Subcutaneous abdominal adipose tissue (tissue), 5 donors: ENCODE measurements at regions not wholly inside any gene's neighbourhood (a gene's known extent, or its start where the extent isn't known, plus 50 kb on each side); places are given as distances from the start of the nearest gene placed in this dataset.
"Not testable (repeated sequence)": the region's sequence is repeated elsewhere in the genome, so short reads cannot be mapped to it uniquely, and the experiment has no call there.

Experiments
- H3K27ac ChIP-seq: one replicate; pipeline ENCODE4 v1.7.0; 2013; ENCODE audit warnings: low read depth, mild to moderate bottlenecking, inconsistent platforms, low read length, moderate library complexity
- H3K27me3 ChIP-seq, 5 donors: one replicate each; pipeline ENCODE4 v1.7.0; 2013; ENCODE audit warnings: low read length in 5 of 5, inconsistent platforms in 1 of 5; ENCODE audit not compliant: control insufficient read depth in 5 of 5, insufficient read depth in 4 of 5
- H3K36me3 ChIP-seq, 5 donors: one replicate each; pipeline ENCODE4 v1.7.0; 2013; ENCODE audit warnings: low read length in 5 of 5; ENCODE audit not compliant: control insufficient read depth in 5 of 5, insufficient read depth in 5 of 5
- H3K4me1 ChIP-seq, 5 donors: one replicate each; pipeline ENCODE4 v1.7.0; 2013; ENCODE audit warnings: low read length in 5 of 5, mild to moderate bottlenecking in 3 of 5, moderate library complexity in 1 of 5; ENCODE audit not compliant: control insufficient read depth in 5 of 5, insufficient read depth in 5 of 5
- H3K4me3 ChIP-seq, 5 donors: one replicate each; pipeline ENCODE4 v1.7.0; 2013; ENCODE audit warnings: low read length in 5 of 5, low read depth in 1 of 5
- H3K9ac ChIP-seq, 5 donors: one replicate each; pipeline ENCODE4 v1.7.0; 2013; ENCODE audit warnings: low read length in 5 of 5, mild to moderate bottlenecking in 4 of 5, moderate library complexity in 3 of 5
- H3K9me3 ChIP-seq, 5 donors: one replicate each; pipeline ENCODE4 v1.7.0; 2013; ENCODE audit warnings: low read length in 5 of 5; ENCODE audit not compliant: control insufficient read depth in 5 of 5
- donor health status: healthy.
- donor health status: healthy.
- donor health status: healthy.
- donor health status: healthy.
- donor health status: healthy.

GRCh38 chr14:22297376-22297775 lies 291.6 kb downstream of the DAD1 start:
- no peaks in the 10 kb centered on the region for H3K4me1 ChIP-seq
- H3K36me3 ChIP-seq, result no peaks in the 10 kb centered on the region
- no peaks in the 10 kb centered on the region for H3K9me3 ChIP-seq
- H3K4me3 ChIP-seq, result no peak overlapping the region
- H3K27ac ChIP-seq, result no peak overlapping the region
- H3K9ac ChIP-seq, result no peak overlapping the region
- no peaks in the 10 kb centered on the region for H3K27me3 ChIP-seq

- H3K27ac ChIP-seq, result no peak overlapping the region
- H3K4me3 ChIP-seq, result no peak overlapping the region
- no peaks in the 10 kb centered on the region for H3K27me3 ChIP-seq
- H3K9me3 ChIP-seq, result no peaks in the 10 kb centered on the region
- H3K4me1 ChIP-seq, result no peaks in the 10 kb centered on the region
- H3K36me3 ChIP-seq, result no peaks in the 10 kb centered on the region
- H3K9ac ChIP-seq, result no peak overlapping the region
Measured at GRCh38 chr14:22296722-22297121, 292.3 kb downstream of the DAD1 start.

- Histone ChIP-seq H3K4me3 (no peak overlapping the region), H3K36me3 (no peaks in the 10 kb centered on the region), H3K27ac (no peak overlapping the region), H3K27me3 (no peaks in the 10 kb centered on the region), H3K9me3 (no peaks in the 10 kb centered on the region), H3K9ac (no peak overlapping the region), H3K4me1 (no peaks in the 10 kb centered on the region)
Measured at GRCh38 chr14:22296088-22296487, 292.9 kb downstream of the DAD1 start.

- H3K4me3 ChIP-seq, result no peak overlapping the region
Measured at GRCh38 chr14:22291406-22291805, 297.6 kb downstream of the DAD1 start.

GRCh38 chr14:22289570-22289969 lies 299.5 kb downstream of the DAD1 start:
- Histone ChIP-seq H3K9me3 (no peaks in the 10 kb centered on the region), H3K4me1 (no peaks in the 10 kb centered on the region), H3K9ac (no peak overlapping the region), H3K27me3 (no peaks in the 10 kb centered on the region), H3K27ac (no peak overlapping the region), H3K36me3 (no peaks in the 10 kb centered on the region), H3K4me3 (no peak overlapping the region)

More at GRCh38 chr14:22291406-22291805, 297.6 kb downstream of the DAD1 start:
- no peaks in the 10 kb centered on the region for H3K4me1 ChIP-seq
- no peaks in the 10 kb centered on the region for H3K36me3 ChIP-seq
- no peaks in the 10 kb centered on the region for H3K27me3 ChIP-seq
- no peaks in the 10 kb centered on the region for H3K9me3 ChIP-seq
- H3K27ac ChIP-seq, result no peak overlapping the region
- no peak overlapping the region for H3K9ac ChIP-seq

GRCh38 chr14:22285991-22286390 lies 303.0 kb downstream of the DAD1 start:
- Histone ChIP-seq H3K36me3 (no peaks in the 10 kb centered on the region), H3K4me1 (no peaks in the 10 kb centered on the region), H3K27ac (no peak overlapping the region), H3K9ac (no peak overlapping the region), H3K4me3 (no peak overlapping the region), H3K27me3 (peaks cover 0 to 3% (median 0%) of the 10 kb centered on the region in 5 donors), H3K9me3 (no peaks in the 10 kb centered on the region)

- H3K9me3 ChIP-seq, result no peaks in the 10 kb centered on the region
- peaks cover 0 to 3% (median 0%) of the 10 kb centered on the region in 5 donors for H3K27me3 ChIP-seq
- no peaks in the 10 kb centered on the region for H3K36me3 ChIP-seq
- H3K27ac ChIP-seq, result no peak overlapping the region
- H3K9ac ChIP-seq, result no peak overlapping the region
- H3K4me3 ChIP-seq, result no peak overlapping the region
- peaks cover 0 to 7% (median 0%) of the 10 kb centered on the region in 5 donors for H3K4me1 ChIP-seq
Measured at GRCh38 chr14:22282949-22283348, 306.1 kb downstream of the DAD1 start.

GRCh38 chr14:22282417-22282816 lies 306.6 kb downstream of the DAD1 start:
- Histone ChIP-seq H3K27ac (no peak overlapping the region), H3K4me1 (peaks cover 0 to 7% (median 0%) of the 10 kb centered on the region in 5 donors), H3K36me3 (no peaks in the 10 kb centered on the region), H3K9ac (no peak overlapping the region), H3K27me3 (peaks cover 0 to 3% (median 0%) of the 10 kb centered on the region in 5 donors), H3K9me3 (no peaks in the 10 kb centered on the region), H3K4me3 (no peak overlapping the region)

- not testable (repeated sequence) for H3K36me3 ChIP-seq, H3K4me3 ChIP-seq, H3K9ac ChIP-seq, H3K27me3 ChIP-seq, H3K4me1 ChIP-seq, H3K27ac ChIP-seq, H3K9me3 ChIP-seq
Measured at GRCh38 chr14:22281447-22281874, 307.6 kb downstream of the DAD1 start.

GRCh38 chr14:22280497-22281316 lies 308.3 kb downstream of the DAD1 start:
- no peak overlapping the region for H3K4me3 ChIP-seq
- peaks cover 0 to 7% (median 0%) of the 10 kb centered on the region in 5 donors for H3K4me1 ChIP-seq
- H3K27ac ChIP-seq, result no peak overlapping the region
- H3K36me3 ChIP-seq, result no peaks in the 10 kb centered on the region
- peak overlapping the region in 1 of 5 donors; percentile 24 for H3K9ac ChIP-seq
- no peaks in the 10 kb centered on the region for H3K9me3 ChIP-seq
- H3K27me3 ChIP-seq, result peaks cover 0 to 3% (median 0%) of the 10 kb centered on the region in 5 donors
